Activated CD4-positive, alpha-beta T cell treated with anti-CD3 and anti-CD28 coated beads, Interleukin-2, amount 10 ng/mL, durations not matched to agents 24 days and 14 days (primary cell): ENCODE measurements at regions not wholly inside any gene's neighbourhood (a gene's known extent, or its start where the extent isn't known, plus 50 kb on each side); places are given as distances from the start of the nearest gene placed in this dataset.

Experiments used
- DNase-seq: peaks from one replicate; pipeline ENCODE4 v3.0.0; 2022
- H3K27ac Mint-ChIP-seq: one replicate; pipeline ENCODE4 v1.8.0; 2022; ENCODE audit warnings: mild to moderate bottlenecking, mixed read lengths
- H3K27me3 Mint-ChIP-seq: one replicate; pipeline ENCODE4 v1.8.0; 2022; ENCODE audit warnings: mixed read lengths
- H3K36me3 Mint-ChIP-seq: one replicate; pipeline ENCODE4 v1.8.0; 2022; ENCODE audit warnings: low read depth, mild to moderate bottlenecking, mixed read lengths
- H3K4me1 Mint-ChIP-seq: one replicate; pipeline ENCODE4 v1.8.0; 2021; ENCODE audit warnings: mixed read lengths
- H3K4me3 Mint-ChIP-seq: one replicate; pipeline ENCODE4 v1.8.0; 2022; ENCODE audit warnings: mild to moderate bottlenecking, moderate library complexity, mixed read lengths
- H3K9me3 Mint-ChIP-seq: one replicate; pipeline ENCODE4 v1.8.0; 2021; ENCODE audit warnings: mixed read lengths
- intact Hi-C: fragments of 100-400 bp; cut with micrococcal nuclease; formaldehyde crosslinking; loops from one replicate; pipeline ENCODE4 v1.15.1; 2023

DNA sequence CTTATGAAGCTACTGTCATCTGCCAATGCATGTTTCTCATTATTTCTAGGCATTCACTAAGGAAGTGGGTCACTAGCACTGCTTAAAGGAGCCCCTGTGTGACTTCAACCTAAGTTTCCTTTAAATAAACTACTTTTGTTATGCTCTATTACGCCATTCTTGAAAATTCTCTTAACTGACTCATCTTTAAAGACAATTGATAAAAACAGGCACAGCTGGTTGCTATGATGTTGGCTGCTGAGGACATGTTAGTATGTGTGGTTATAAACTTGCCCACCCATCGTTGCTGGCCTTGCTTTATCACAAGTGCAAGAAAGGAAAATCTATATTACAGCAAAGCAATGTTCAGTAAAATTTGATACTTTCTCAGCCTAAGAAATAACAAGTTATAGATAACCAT lies 75.8 kb upstream of the CNTNAP4 start:
- Mint-ChIP-seq H3K4me3 (no peak overlapping the region), H3K4me1 (no peaks in the 10 kb centered on the region), H3K27me3 (no peaks in the 10 kb centered on the region), H3K9me3 (no peaks in the 10 kb centered on the region), H3K27ac (no peak overlapping the region), H3K36me3 (no peaks in the 10 kb centered on the region)
- DNase-seq, result no peak
- intact Hi-C loops, result no loop called here

DNA sequence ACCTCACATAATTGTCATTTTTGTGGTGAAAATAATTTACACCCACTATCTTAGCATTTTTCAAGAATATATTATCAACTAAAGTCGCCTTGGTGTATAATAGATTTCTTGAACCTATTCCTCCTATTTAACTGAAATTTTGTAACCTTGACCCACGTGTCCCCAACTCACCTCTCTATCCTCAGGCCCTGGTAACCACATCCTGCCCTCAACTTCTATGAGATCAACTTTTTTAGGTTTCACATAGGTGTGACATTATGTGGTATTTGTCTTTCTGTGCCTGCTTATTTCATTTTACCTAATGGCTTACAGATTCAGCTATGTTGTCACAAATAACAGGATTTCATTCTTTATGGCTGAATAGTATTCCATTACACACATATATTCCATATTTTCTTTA lies 73.0 kb upstream of the CNTNAP4 start:
- no peaks in the 10 kb centered on the region for H3K27me3 Mint-ChIP-seq
- H3K4me1 Mint-ChIP-seq, result no peaks in the 10 kb centered on the region
- intact Hi-C loops, result no loop called here
- no peak for DNase-seq
- H3K27ac Mint-ChIP-seq, result no peak overlapping the region
- no peak overlapping the region for H3K4me3 Mint-ChIP-seq
- no peaks in the 10 kb centered on the region for H3K9me3 Mint-ChIP-seq
- H3K36me3 Mint-ChIP-seq, result no peaks in the 10 kb centered on the region

DNA sequence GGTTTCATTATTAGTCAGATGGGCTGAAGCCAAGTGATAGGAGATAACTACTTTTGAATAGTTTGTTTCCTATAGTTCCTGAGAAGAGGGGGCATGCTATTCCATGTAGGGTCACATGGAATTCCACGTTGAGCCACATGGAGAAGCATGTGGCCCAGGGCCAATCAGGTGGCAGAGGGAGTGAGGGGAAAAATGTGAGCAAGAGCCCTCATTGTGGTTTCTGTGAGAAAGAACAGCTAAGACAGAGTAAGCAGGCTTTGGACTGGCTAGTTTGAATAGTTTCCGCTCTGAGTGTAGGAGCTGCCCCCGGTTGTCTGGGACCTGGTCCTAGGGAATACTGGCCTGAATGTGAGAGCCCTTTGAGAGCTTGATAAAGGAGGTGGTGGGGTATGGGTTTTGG lies 69.9 kb upstream of the CNTNAP4 start:
- Mint-ChIP-seq H3K27me3 (no peaks in the 10 kb centered on the region), H3K4me3 (no peak overlapping the region), H3K36me3 (no peaks in the 10 kb centered on the region), H3K4me1 (no peaks in the 10 kb centered on the region), H3K9me3 (no peaks in the 10 kb centered on the region), H3K27ac (no peak overlapping the region)
- no peak for DNase-seq
- intact Hi-C loops, result no loop called here

DNA sequence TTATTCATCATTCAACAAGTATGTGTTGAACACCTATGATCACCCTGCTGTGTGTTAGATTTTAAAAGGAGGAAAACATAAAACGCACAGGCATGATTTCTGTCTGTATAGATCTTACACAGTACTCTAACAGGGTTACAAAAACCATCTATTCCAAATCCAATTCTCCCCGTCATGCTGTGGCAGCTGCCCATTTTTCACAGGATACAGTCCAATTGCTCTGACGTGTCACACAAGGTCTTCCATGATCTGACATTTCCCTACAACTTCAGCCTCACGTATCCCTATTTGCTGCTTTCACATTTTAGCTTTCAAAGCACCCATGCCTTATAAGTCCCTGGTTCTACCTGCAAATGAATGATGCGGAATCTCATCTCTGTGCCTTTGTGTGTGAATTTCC lies 67.0 kb upstream of the CNTNAP4 start:
- Mint-ChIP-seq H3K36me3 (no peaks in the 10 kb centered on the region), H3K27me3 (no peaks in the 10 kb centered on the region), H3K27ac (no peak overlapping the region), H3K4me3 (no peak overlapping the region), H3K4me1 (no peaks in the 10 kb centered on the region), H3K9me3 (no peaks in the 10 kb centered on the region)
- intact Hi-C loops, result no loop called here
- DNase-seq, result no peak

DNA sequence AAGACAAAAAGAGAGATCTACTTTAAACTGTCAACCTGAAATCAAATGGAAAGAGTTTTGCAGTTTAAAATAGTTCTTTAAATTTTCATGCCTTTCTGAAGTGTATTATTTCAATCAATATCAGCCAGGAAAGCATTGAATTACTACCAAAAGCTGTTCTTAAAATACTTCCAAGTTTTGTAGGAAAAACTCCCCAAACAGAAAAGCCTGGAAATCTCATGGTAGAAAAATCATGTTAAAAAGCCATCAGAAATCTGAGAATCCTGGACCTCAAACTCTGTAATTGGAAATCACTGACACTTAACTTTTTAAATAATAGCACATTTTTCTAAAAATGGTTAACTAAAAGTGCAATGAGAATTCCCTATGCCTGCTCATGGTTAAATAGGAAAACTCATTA lies 63.3 kb upstream of the CNTNAP4 start:
- Mint-ChIP-seq H3K9me3 (no peaks in the 10 kb centered on the region), H3K27me3 (no peaks in the 10 kb centered on the region), H3K4me3 (no peak overlapping the region), H3K36me3 (no peaks in the 10 kb centered on the region), H3K4me1 (no peaks in the 10 kb centered on the region), H3K27ac (no peak overlapping the region)
- intact Hi-C loops, result no loop called here
- DNase-seq, result no peak

DNA sequence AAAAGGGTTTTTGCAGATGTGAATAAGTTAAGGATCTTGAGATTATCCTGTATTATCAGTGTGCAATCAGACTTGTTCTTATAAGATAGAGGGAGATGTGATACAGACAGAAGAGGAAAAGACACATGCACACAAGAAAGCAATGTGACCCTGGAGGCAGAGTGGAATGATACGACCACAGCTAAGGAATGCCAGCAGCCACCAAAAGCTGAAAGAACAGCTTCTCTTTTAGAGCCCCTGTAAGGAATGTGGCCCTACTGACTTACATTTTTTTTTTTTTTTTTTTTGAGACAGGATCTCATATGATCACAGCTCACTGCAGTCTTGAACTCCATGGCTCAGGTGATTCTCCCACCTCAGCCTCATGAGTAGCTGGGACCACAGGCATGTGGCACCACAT lies 62.3 kb upstream of the CNTNAP4 start:
- Mint-ChIP-seq H3K4me1 (no peaks in the 10 kb centered on the region), H3K9me3 (no peaks in the 10 kb centered on the region), H3K4me3 (no peak overlapping the region), H3K27me3 (no peaks in the 10 kb centered on the region), H3K27ac (no peak overlapping the region), H3K36me3 (no peaks in the 10 kb centered on the region)
- intact Hi-C loops, result no loop called here
- no peak for DNase-seq

DNA sequence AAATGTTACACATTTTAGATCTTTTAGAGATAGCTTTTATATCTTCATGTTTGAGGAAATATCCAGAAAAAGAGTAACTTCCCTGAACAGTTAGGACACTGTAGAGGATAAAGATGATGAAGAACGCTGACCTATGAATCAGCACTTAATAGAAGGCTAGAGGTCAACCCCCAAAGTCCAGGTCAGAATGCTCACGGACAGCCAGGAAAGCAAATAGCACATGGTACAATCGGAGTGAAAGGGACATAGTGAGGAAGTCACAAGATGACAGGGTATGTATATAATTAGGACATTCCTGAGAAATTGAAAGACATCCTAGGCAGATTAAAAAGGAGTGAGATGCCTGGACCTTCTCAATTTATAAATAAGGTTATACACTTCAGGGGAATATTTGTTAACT lies 55.1 kb upstream of the CNTNAP4 start:
- H3K4me1 Mint-ChIP-seq, result no peaks in the 10 kb centered on the region
- H3K4me3 Mint-ChIP-seq, result no peak overlapping the region
- intact Hi-C loops, result no loop called here
- DNase-seq, result no peak
- H3K27me3 Mint-ChIP-seq, result no peaks in the 10 kb centered on the region
- no peaks in the 10 kb centered on the region for H3K36me3 Mint-ChIP-seq
- H3K9me3 Mint-ChIP-seq, result no peaks in the 10 kb centered on the region
- no peak overlapping the region for H3K27ac Mint-ChIP-seq

DNA sequence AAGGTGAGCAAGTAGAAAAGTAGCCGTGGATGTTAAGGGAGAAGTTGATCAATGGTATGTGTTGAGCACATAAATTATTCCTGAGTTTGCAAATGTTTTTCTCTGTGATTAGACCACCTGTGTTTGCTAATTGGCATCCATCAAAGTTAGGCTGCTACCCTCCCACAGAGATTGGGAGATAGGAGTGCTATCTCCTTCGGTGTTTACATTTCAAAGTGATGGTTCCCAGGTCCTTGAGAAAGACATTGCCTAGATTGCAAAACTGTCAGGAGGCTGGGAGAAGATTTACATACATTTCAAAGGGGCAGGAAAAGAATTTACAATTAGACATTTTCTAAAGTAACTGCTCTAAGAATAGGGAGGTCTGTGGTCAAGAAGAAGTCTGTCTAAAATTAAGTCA lies 54.3 kb upstream of the CNTNAP4 start:
- Mint-ChIP-seq H3K9me3 (no peaks in the 10 kb centered on the region), H3K4me3 (no peak overlapping the region), H3K4me1 (no peaks in the 10 kb centered on the region), H3K27me3 (no peaks in the 10 kb centered on the region), H3K36me3 (no peaks in the 10 kb centered on the region), H3K27ac (no peak overlapping the region)
- intact Hi-C loops, result no loop called here
- no peak for DNase-seq

DNA sequence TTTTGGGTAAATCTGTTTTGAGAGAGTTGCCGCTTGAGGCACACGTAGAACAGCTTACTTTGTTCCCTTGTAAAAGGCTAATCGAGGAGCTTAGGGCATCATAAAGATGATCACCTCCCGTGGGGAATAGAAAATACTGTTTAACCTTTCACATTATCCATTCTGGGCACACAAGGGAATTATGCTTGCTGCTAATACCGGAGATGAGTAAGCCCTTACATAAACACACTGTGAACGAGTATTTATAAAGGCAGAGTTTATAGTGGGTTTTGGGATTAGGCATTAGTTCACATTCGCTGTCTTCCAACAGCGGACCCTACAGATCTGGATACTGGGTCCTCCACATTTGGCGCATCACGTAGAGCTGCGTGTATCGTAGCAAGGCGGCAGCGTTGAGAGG lies 51.2 kb upstream of the CNTNAP4 start:
- Mint-ChIP-seq H3K36me3 (no peaks in the 10 kb centered on the region), H3K4me3 (no peak overlapping the region), H3K27ac (no peak overlapping the region), H3K9me3 (peaks cover 2% of the 10 kb centered on the region), H3K27me3 (no peaks in the 10 kb centered on the region), H3K4me1 (no peaks in the 10 kb centered on the region)
- no peak for DNase-seq
- intact Hi-C loops, result no loop called here

DNA sequence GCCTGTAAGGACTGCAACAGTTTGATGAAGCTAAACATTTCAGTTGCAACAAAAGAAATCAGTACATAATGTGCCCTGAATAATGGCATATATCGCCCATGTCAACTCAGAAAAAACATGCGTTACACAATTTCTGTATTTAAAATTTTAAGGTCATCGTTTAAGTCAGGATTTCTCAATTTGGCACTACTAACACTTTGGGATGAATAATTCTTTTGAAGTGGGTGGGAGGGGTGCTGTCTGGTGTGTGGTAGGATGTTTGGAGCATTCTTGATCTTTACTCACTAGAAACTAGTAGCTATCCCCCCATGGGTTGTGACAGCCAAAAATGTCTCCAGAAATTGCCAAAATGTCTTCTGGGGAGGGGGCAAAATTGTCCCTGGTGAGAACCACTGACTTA lies 50.7 kb upstream of the CNTNAP4 start:
- H3K27ac Mint-ChIP-seq, result no peak overlapping the region
- H3K4me1 Mint-ChIP-seq, result no peaks in the 10 kb centered on the region
- no peak overlapping the region for H3K4me3 Mint-ChIP-seq
- peaks cover 4% of the 10 kb centered on the region for H3K9me3 Mint-ChIP-seq
- no peaks in the 10 kb centered on the region for H3K36me3 Mint-ChIP-seq
- DNase-seq, result no peak
- intact Hi-C loops, result no loop called here
- H3K27me3 Mint-ChIP-seq, result no peaks in the 10 kb centered on the region
